ENCODE measurements at regions not wholly inside any gene's neighbourhood (a gene's known extent, or its start where the extent isn't known, plus 50 kb on each side); places are given as distances from the start of the nearest gene placed in this dataset.

DNA sequence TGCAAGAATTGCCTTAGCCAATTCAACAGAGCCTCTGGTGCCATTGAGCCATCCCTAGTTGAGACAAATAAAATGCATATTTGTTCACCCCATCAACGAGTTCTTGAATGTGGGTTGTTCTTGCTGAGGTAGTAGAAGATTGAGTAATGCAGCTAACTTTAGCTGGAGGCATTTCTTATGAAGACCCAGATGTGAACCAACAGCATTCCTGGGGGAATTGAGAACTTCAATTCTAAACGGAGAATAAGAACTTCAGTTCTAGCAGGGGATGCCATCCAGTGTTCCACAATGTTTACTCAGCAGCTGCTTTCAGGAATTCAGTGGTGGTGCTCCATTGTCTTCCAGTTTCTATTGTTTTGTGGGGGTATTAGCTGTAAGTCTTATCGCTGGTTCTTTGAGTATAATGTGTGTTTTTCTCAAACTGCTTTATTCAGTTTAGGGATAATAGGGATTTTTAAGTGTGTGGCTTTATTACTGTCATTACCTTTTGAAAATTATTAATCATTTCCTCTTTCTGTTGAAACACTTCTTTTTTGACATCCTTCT, 1968.2 kb upstream of the NUDT12 start:
- TF ChIP-seq FOXA1 (IDR thresholded peaks at IDR 0.05): no peak
- TF ChIP-seq ELF4 (IDR thresholded peaks at IDR 0.05): no peak
- no peak for TF ChIP-seq BHLHE40 (IDR thresholded peaks at IDR 0.05; ENCODE audit: borderline replicate concordance)
- TF ChIP-seq SP1 (IDR thresholded peaks at IDR 0.05): no peak

Data from HEK293T (cell line).